Fibroblast of upper back skin (primary cell): ENCODE measurements at regions not wholly inside any gene's neighbourhood (a gene's known extent, or its start where the extent isn't known, plus 50 kb on each side); places are given as distances from the start of the nearest gene placed in this dataset.

Experiments
- DNase-seq: peaks from one replicate; pipeline ENCODE4 v3.0.0-alpha.2; 2013

GRCh38 chr10:1847361-1847760, 110.0 kb upstream of the ADARB2 start:
- DNase-seq: no peak

GRCh38 chr10:1846032-1846431, 108.7 kb upstream of the ADARB2 start:
- no peak for DNase-seq

GRCh38 chr10:1841759-1842158, 104.4 kb upstream of the ADARB2 start:
- DNase-seq: no peak

GRCh38 chr10:1829712-1830111, 92.4 kb upstream of the ADARB2 start:
- DNase-seq: no peak

GRCh38 chr10:1824928-1825327, 87.6 kb upstream of the ADARB2 start:
- no peak for DNase-seq

- DNase-seq: no peak
These were observed 77.2 kb upstream of the ADARB2 start for GRCh38 chr10:1814556-1814955.

GRCh38 chr10:1809139-1809741, 71.9 kb upstream of the ADARB2 start:
- no peak for DNase-seq

- DNase-seq: no peak
These were observed 70.6 kb upstream of the ADARB2 start for GRCh38 chr10:1807924-1808323.

- no peak for DNase-seq
These were observed 69.9 kb upstream of the ADARB2 start for GRCh38 chr10:1807196-1807595.

GRCh38 chr10:1802413-1802812, 65.1 kb upstream of the ADARB2 start:
- DNase-seq: no peak

GRCh38 chr10:1788401-1788800, 51.1 kb upstream of the ADARB2 start:
- DNase-seq: no peak
